ENCODE measurements at regions not wholly inside any gene's neighbourhood (a gene's known extent, or its start where the extent isn't known, plus 50 kb on each side); places are given as distances from the start of the nearest gene placed in this dataset.

DNA sequence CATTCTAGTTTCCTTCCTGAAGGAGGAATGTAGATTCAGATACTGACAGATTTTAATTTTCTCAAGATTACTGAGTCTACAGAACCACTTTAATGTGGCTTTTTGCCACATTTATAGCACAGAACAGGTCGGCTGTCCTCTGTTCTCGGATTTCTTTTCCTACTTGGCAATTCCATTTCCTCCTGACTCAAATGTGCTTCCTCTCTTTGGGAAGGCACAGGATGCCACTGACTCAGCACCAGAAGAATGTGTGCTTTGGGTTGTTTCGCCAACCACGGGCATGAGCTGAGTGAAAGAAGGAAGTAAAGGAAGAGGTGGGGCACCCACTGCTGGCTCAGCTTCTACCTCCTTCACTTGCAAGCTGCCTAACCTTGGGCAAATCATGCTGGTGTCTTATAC is 970.6 kb upstream of the ACVR2A start:
- TF ChIP-seq ZBTB8A (tag by site-specific recombination; IDR thresholded peaks at IDR 0.05), result no peak
- TF ChIP-seq ZNF707 (tag by site-specific recombination; IDR thresholded peaks at IDR 0.05), result no peak
- no peak for TF ChIP-seq ATF2 (tag by site-specific recombination; IDR thresholded peaks at IDR 0.05; ENCODE audit: low read depth)

All from HEK293 (cell line).